ENCODE measurements at regions not wholly inside any gene's neighbourhood (a gene's known extent, or its start where the extent isn't known, plus 50 kb on each side); places are given as distances from the start of the nearest gene placed in this dataset.

- H3K79me2 ChIP-seq (ENCODE audit: insufficient read depth, low read length) = no peaks in the 10 kb centered on the region
- TF ChIP-seq EZH2phosphoT487 (IDR thresholded peaks at IDR 0.05; ENCODE audit: borderline replicate concordance) (no peak), CTCF (conservative IDR thresholded peaks at IDR 0.05; ENCODE audit: low read length) (no peak)
- H3K4me1 ChIP-seq (ENCODE audit: insufficient read depth, low read length, poor library complexity, severe bottlenecking) = no peaks in the 10 kb centered on the region
- H3K27me3 ChIP-seq (ENCODE audit: insufficient read depth, low read length, poor library complexity, severe bottlenecking) = no peaks in the 10 kb centered on the region
- H3K9ac ChIP-seq (ENCODE audit: low read depth, low read length, poor library complexity, severe bottlenecking) = no peak overlapping the region
- H3K4me3 ChIP-seq (ENCODE audit: low read length, poor library complexity, severe bottlenecking) = no peak overlapping the region
- peaks cover 3% of the 10 kb centered on the region; the same call in 1 of the 2 replicates for H3K9me3 ChIP-seq (ENCODE audit: insufficient read depth, low read depth, low read length)
- H4K20me1 ChIP-seq (ENCODE audit: insufficient read depth, low read length, poor library complexity, severe bottlenecking) = no peaks in the 10 kb centered on the region
- no peak overlapping the region for H3K4me2 ChIP-seq (ENCODE audit: low read depth, low read length, poor library complexity, severe bottlenecking)
- H3K36me3 ChIP-seq (ENCODE audit: insufficient read depth, low read length) = no peaks in the 10 kb centered on the region
- H2AFZ ChIP-seq (ENCODE audit: low read length) = no peak overlapping the region
- H3F3A ChIP-seq (ENCODE audit: low read depth) = no peaks in the 10 kb centered on the region
- H3K9me2 ChIP-seq (replicated peaks; ENCODE audit: low read depth, low read length) = no peaks in the 10 kb centered on the region
These were observed 314.6 kb downstream of the CXCL12 start for GRCh38 chr10:44070282-44070681.

- no peak overlapping the region for H3K4me2 ChIP-seq (ENCODE audit: low read depth, low read length, poor library complexity, severe bottlenecking)
- H3F3A ChIP-seq (ENCODE audit: low read depth) = no peaks in the 10 kb centered on the region
- no peak overlapping the region for H2AFZ ChIP-seq (ENCODE audit: low read length)
- TF ChIP-seq EZH2phosphoT487 (IDR thresholded peaks at IDR 0.05; ENCODE audit: borderline replicate concordance) = no peak
- no peak for TF ChIP-seq CTCF (conservative IDR thresholded peaks at IDR 0.05; ENCODE audit: low read length)
- no peaks in the 10 kb centered on the region for H3K36me3 ChIP-seq (ENCODE audit: insufficient read depth, low read length)
- H3K79me2 ChIP-seq (ENCODE audit: insufficient read depth, low read length) = no peaks in the 10 kb centered on the region
- no peaks in the 10 kb centered on the region for H3K9me2 ChIP-seq (replicated peaks; ENCODE audit: low read depth, low read length)
- H3K4me1 ChIP-seq (ENCODE audit: insufficient read depth, low read length, poor library complexity, severe bottlenecking) = no peaks in the 10 kb centered on the region
- H3K9me3 ChIP-seq (ENCODE audit: insufficient read depth, low read depth, low read length) = peaks cover 1% of the 10 kb centered on the region; the same call in 1 of the 2 replicates
- H3K27me3 ChIP-seq (ENCODE audit: insufficient read depth, low read length, poor library complexity, severe bottlenecking) = no peaks in the 10 kb centered on the region
- no peak overlapping the region for H3K4me3 ChIP-seq (ENCODE audit: low read length, poor library complexity, severe bottlenecking)
- no peaks in the 10 kb centered on the region for H4K20me1 ChIP-seq (ENCODE audit: insufficient read depth, low read length, poor library complexity, severe bottlenecking)
- H3K9ac ChIP-seq (ENCODE audit: low read depth, low read length, poor library complexity, severe bottlenecking) = no peak overlapping the region
These were observed 315.3 kb downstream of the CXCL12 start for GRCh38 chr10:44069573-44069972.

GRCh38 chr10:44068716-44069482, 316.0 kb downstream of the CXCL12 start:
- Histone ChIP-seq H3K79me2 (ENCODE audit: insufficient read depth, low read length) (no peaks in the 10 kb centered on the region), H3K27me3 (ENCODE audit: insufficient read depth, low read length, poor library complexity, severe bottlenecking) (no peaks in the 10 kb centered on the region), H2AFZ (ENCODE audit: low read length) (no peak overlapping the region), H4K20me1 (ENCODE audit: insufficient read depth, low read length, poor library complexity, severe bottlenecking) (no peaks in the 10 kb centered on the region), H3K9me3 (ENCODE audit: insufficient read depth, low read depth, low read length) (no peaks in the 10 kb centered on the region; the same call in 1 of the 2 replicates), H3K9me2 (replicated peaks; ENCODE audit: low read depth, low read length) (no peaks in the 10 kb centered on the region), H3K36me3 (ENCODE audit: insufficient read depth, low read length) (no peaks in the 10 kb centered on the region), H3K9ac (ENCODE audit: low read depth, low read length, poor library complexity, severe bottlenecking) (no peak overlapping the region), H3K4me2 (ENCODE audit: low read depth, low read length, poor library complexity, severe bottlenecking) (no peak overlapping the region), H3K4me1 (ENCODE audit: insufficient read depth, low read length, poor library complexity, severe bottlenecking) (no peaks in the 10 kb centered on the region), H3K4me3 (ENCODE audit: low read length, poor library complexity, severe bottlenecking) (no peak overlapping the region), H3F3A (ENCODE audit: low read depth) (no peaks in the 10 kb centered on the region)
- TF ChIP-seq CTCF (conservative IDR thresholded peaks at IDR 0.05; ENCODE audit: low read length) = no peak
- no peak for TF ChIP-seq EZH2phosphoT487 (IDR thresholded peaks at IDR 0.05; ENCODE audit: borderline replicate concordance)
